ENCODE measurements at regions not wholly inside any gene's neighbourhood (a gene's known extent, or its start where the extent isn't known, plus 50 kb on each side); places are given as distances from the start of the nearest gene placed in this dataset.

- Mint-ChIP-seq H3K9me3 (ENCODE audit: unreplicated experiment) (peaks cover 24% of the 10 kb centered on the region), H3K27me3 (ENCODE audit: insufficient read depth, unreplicated experiment) (no peaks in the 10 kb centered on the region), H3K36me3 (ENCODE audit: insufficient read depth, unreplicated experiment) (no peaks in the 10 kb centered on the region), H3K4me1 (ENCODE audit: insufficient read depth, unreplicated experiment) (no peaks in the 10 kb centered on the region), H3K27ac (ENCODE audit: low read depth, unreplicated experiment) (no peak overlapping the region), H3K4me3 (ENCODE audit: unreplicated experiment) (no peak overlapping the region)
- POLR2A ChIA-PET, result no interaction called here
- intact Hi-C loops (cut with micrococcal nuclease), result no loop called here
- no peak for DNase-seq (ENCODE audit: unreplicated experiment)
- no TSS peak for BruUV-seq (replicated peaks)
- CTCF ChIA-PET, result interaction anchor here (0.5 to 0.8 kb wide), 2 partner anchors 33 to 104 kb away, joined by 3 read pairs; no protein-coding TSS in a partner anchor
- no peak for TF ChIP-seq CTCF (IDR thresholded peaks at IDR 0.05; ENCODE audit: unreplicated experiment)
Measured at GRCh38 chr5:175035882-175036533, 311.6 kb downstream of the MSX2 start.

- H3K4me1 Mint-ChIP-seq (ENCODE audit: insufficient read depth, unreplicated experiment), result no peaks in the 10 kb centered on the region
- no TSS peak for BruUV-seq (replicated peaks)
Measured at GRCh38 chr5:175034924-175035323, 310.5 kb downstream of the MSX2 start.

GRCh38 chr5:175032741-175033151 lies 308.4 kb downstream of the MSX2 start:
- Mint-ChIP-seq H3K9me3 (ENCODE audit: unreplicated experiment) (peaks cover 13% of the 10 kb centered on the region), H3K27me3 (ENCODE audit: insufficient read depth, unreplicated experiment) (no peaks in the 10 kb centered on the region), H3K27ac (ENCODE audit: low read depth, unreplicated experiment) (no peak overlapping the region), H3K4me3 (ENCODE audit: unreplicated experiment) (no peak overlapping the region), H3K4me1 (ENCODE audit: insufficient read depth, unreplicated experiment) (no peaks in the 10 kb centered on the region), H3K36me3 (ENCODE audit: insufficient read depth, unreplicated experiment) (no peaks in the 10 kb centered on the region)
- ChIA-PET CTCF (interaction anchor here (0.6 kb wide), 1 partner anchor 436 kb away, joined by 3 read pairs; no protein-coding TSS in a partner anchor), POLR2A (no interaction called here)
- DNase-seq (ENCODE audit: unreplicated experiment), result no peak
- BruUV-seq (replicated peaks), result no TSS peak
- no peak for TF ChIP-seq CTCF (IDR thresholded peaks at IDR 0.05; ENCODE audit: unreplicated experiment)
- intact Hi-C loops (cut with micrococcal nuclease), result no loop called here

More at GRCh38 chr5:175034924-175035323, 310.5 kb downstream of the MSX2 start:
- no peak for TF ChIP-seq CTCF (IDR thresholded peaks at IDR 0.05; ENCODE audit: unreplicated experiment)
- Mint-ChIP-seq H3K4me3 (ENCODE audit: unreplicated experiment) (no peak overlapping the region), H3K27ac (ENCODE audit: low read depth, unreplicated experiment) (no peak overlapping the region), H3K36me3 (ENCODE audit: insufficient read depth, unreplicated experiment) (no peaks in the 10 kb centered on the region), H3K27me3 (ENCODE audit: insufficient read depth, unreplicated experiment) (no peaks in the 10 kb centered on the region), H3K9me3 (ENCODE audit: unreplicated experiment) (peaks cover 14% of the 10 kb centered on the region)
- DNase-seq (ENCODE audit: unreplicated experiment), result no peak
- POLR2A ChIA-PET, result no interaction called here
- intact Hi-C loops (cut with micrococcal nuclease), result no loop called here
- CTCF ChIA-PET, result no interaction called here

GRCh38 chr5:175032013-175032412 lies 307.6 kb downstream of the MSX2 start:
- Mint-ChIP-seq H3K27me3 (ENCODE audit: insufficient read depth, unreplicated experiment) (no peaks in the 10 kb centered on the region), H3K9me3 (ENCODE audit: unreplicated experiment) (peaks cover 13% of the 10 kb centered on the region), H3K4me1 (ENCODE audit: insufficient read depth, unreplicated experiment) (no peaks in the 10 kb centered on the region), H3K4me3 (ENCODE audit: unreplicated experiment) (no peak overlapping the region), H3K36me3 (ENCODE audit: insufficient read depth, unreplicated experiment) (no peaks in the 10 kb centered on the region), H3K27ac (ENCODE audit: low read depth, unreplicated experiment) (no peak overlapping the region)
- no TSS peak for BruUV-seq (replicated peaks)
- DNase-seq (ENCODE audit: unreplicated experiment), result no peak
- ChIA-PET POLR2A (no interaction called here), CTCF (interaction anchor here (0.6 to 0.7 kb wide), 4 partner anchors 14 to 1347 kb away, joined by 3 read pairs; no protein-coding TSS in a partner anchor)
- intact Hi-C loops (cut with micrococcal nuclease), result no loop called here
- no peak for TF ChIP-seq CTCF (IDR thresholded peaks at IDR 0.05; ENCODE audit: unreplicated experiment)

Measured in MCF 10A (cell line).